C4-2B (cell line): ENCODE measurements at regions not wholly inside any gene's neighbourhood (a gene's known extent, or its start where the extent isn't known, plus 50 kb on each side); places are given as distances from the start of the nearest gene placed in this dataset.

ENCODE experiments used
- H3K27ac ChIP-seq: fragments of 450-650 bp; 2 replicates; pipeline ENCODE4 v1.5.1; 2017
- ZFX ChIP-seq: fragments of 450-650 bp; IDR thresholded peaks from 2 replicates; pipeline ENCODE4 v1.6.1; 2017
- TF ChIP-seq, protein P1 (sequence below): fragments of 450-650 bp; conservative IDR thresholded peaks from 2 replicates; pipeline ENCODE4 v1.5.1; 2017; ENCODE audit warnings: mild to moderate bottlenecking

DNA sequence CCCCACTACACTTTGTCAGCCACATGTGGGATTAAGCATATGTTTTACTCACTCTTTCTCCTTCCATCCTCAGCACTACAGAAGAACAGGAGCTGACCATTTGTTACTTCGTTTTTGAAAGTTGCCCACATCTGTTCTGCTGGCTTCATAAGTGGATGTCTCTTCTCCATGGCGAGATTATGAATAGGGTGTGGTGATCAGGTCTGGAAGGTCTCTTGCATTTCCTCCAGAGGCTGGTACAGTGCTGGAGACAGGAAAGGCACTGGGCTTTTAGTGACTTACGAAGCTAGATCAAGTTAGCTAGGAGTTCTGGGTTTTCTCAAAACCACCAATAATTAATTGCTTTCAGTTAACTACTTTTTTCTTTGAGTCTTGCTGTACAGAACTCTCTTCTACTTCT lies 136.5 kb downstream of the AQP4 start:
- TF ChIP-seq, protein P1, sequence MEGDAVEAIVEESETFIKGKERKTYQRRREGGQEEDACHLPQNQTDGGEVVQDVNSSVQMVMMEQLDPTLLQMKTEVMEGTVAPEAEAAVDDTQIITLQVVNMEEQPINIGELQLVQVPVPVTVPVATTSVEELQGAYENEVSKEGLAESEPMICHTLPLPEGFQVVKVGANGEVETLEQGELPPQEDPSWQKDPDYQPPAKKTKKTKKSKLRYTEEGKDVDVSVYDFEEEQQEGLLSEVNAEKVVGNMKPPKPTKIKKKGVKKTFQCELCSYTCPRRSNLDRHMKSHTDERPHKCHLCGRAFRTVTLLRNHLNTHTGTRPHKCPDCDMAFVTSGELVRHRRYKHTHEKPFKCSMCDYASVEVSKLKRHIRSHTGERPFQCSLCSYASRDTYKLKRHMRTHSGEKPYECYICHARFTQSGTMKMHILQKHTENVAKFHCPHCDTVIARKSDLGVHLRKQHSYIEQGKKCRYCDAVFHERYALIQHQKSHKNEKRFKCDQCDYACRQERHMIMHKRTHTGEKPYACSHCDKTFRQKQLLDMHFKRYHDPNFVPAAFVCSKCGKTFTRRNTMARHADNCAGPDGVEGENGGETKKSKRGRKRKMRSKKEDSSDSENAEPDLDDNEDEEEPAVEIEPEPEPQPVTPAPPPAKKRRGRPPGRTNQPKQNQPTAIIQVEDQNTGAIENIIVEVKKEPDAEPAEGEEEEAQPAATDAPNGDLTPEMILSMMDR, result no peak

DNA sequence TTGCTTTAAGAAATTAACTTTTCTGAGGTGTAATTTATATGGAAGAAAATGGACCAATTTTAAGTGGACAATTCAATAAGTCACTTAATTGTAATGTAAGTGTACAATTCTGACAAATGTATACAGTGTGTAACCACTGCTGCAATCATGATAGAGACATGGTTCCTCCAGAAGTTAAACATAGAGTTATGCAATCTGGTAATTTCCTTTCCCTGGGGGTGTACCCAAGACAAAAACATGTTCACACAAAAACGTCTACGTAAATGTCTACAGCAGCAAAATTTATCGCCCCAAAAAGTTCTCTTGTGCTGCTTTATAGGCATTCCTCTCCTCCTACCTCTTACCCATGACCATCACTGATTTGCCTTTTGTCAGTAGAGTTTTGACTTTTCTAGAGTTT lies 141.5 kb downstream of the AQP4 start:
- no peak for TF ChIP-seq ZFX
- TF ChIP-seq, protein P1, result no peak
- no peak overlapping the region for H3K27ac ChIP-seq

More for the DNA sequence above, 136.5 kb downstream of the AQP4 start:
- H3K27ac ChIP-seq, result no peak overlapping the region

DNA sequence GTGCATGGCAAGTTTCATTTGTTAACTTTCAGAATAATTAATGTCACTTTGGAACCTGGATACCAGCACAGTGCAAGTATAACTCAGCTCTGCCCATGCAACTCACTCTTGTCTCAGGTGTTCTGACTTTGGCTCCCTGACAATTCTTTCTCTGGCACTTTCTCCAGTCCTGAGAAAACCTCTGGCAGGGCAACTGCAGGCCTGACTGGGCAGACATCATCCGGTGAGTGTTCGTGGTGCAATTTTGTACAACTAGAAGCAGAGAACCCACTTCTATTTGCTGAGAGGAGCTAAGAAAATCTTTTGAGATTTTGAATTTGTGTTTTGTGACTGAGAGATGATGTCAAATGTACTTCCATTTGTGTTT lies 143.0 kb downstream of the AQP4 start:
- TF ChIP-seq, protein P1, result no peak
- TF ChIP-seq ZFX, result no peak
- no peak overlapping the region for H3K27ac ChIP-seq

DNA sequence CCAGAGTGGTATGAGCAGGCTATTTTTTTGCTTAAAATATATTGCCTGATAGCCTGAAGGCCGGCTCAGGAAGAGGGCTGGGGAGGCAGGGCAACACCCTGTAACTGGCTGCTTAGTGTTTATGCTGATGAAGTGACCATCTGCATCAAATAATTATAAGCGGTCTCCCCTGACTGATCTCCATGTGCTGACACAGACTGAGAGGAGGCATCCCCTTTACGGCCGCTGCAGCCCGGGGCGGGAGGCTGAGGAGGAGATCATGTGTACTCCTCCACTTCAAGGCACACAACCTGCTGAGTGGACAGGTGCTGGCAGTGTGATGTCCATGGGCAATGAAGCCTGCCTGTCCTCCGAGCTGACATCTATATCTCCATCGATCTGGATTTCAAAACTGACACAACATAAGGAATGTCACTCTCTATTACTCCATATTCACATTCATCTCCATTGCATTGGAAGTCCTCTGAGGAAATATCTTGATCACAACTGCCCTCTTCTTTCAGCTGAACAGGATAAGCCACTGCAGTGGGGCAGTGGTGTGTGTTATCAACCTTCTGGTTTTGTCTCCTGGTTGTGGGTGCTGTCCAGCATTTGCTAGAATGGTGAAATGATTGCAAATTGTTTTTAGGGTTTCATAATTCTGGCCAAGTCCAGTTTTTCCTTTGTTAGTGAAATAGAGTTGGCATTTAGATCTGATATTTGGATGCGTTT lies 143.5 kb downstream of the AQP4 start:
- H3K27ac ChIP-seq, result no peak overlapping the region
- TF ChIP-seq ZFX, result no peak
- TF ChIP-seq, protein P1, result no peak

DNA sequence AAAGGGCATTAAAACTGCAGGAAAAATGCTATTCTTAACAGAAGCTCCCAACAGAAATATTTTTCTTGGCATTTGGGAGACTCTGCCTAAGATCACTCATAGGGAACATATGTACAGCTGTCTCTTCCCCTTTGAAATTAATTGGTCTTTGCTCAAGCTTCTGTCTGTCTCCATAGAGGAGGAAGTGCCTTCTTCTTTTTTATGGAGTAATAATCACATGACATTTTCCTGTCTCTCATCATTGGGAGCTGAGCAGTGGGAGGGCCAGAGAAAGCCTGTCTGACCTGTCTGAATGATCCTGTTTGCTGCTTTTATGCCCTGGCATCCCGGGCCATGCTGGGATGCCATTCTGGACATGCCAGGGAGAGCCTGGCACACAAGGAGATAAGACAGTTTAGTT lies 145.6 kb downstream of the AQP4 start:
- TF ChIP-seq, protein P1, result no peak
- no peak for TF ChIP-seq ZFX
- H3K27ac ChIP-seq, result no peak overlapping the region

DNA sequence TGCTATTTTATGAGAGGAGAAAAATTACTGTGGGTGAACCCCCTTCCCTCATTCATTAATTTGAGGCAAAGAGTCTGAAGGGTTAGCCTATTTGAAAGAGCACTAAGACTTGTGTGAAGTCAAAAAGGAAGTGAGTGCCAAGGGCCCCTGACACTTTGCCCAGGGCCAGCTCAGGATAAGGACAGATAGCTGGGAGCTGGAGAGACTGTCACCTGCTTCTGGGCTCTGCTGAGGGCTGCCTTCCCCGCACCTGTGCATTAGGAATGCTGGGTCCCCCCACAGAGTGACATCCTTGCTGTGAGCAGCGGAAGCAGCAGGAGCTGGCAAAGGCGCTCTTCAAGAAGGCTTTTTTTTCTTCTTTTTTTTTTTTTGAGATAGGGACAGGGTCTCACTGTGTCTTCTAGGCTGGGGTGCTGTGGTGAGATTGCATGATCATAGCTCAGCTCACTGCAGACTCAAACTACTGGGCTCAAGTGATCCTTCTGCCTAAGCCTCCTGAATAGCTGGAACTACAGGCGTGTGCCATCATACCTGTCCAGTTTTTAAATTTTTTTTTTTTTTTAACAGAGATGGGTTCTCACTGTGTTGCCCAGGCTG lies 148.3 kb downstream of the AQP4 start:
- H3K27ac ChIP-seq, result no peak overlapping the region
- TF ChIP-seq, protein P1, result no peak
- TF ChIP-seq ZFX, result no peak

DNA sequence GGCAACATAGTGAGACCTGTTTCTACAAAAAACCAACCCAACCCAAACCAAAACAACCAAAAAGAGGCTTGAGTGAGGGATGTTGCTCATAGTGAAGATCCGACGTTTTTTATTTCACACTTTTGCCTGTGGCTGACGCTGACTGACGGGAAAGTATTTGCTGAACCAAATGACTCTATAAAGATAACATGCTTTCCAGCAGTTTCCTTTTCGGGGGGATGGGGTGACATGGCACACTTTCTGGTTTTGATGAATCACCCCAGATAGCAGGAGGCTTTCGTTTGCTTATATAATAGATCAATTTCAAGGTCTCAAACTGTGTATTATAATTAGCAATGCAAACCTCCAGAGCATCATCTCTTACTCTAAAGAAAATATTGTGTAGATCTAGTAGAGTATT lies 150.8 kb downstream of the AQP4 start:
- no peak for TF ChIP-seq ZFX
- TF ChIP-seq, protein P1, result no peak
- H3K27ac ChIP-seq, result no peak overlapping the region
